HFFc6 (cell line): ENCODE measurements at regions not wholly inside any gene's neighbourhood (a gene's known extent, or its start where the extent isn't known, plus 50 kb on each side); places are given as distances from the start of the nearest gene placed in this dataset.

Experiments
- DNase-seq: peaks from one replicate; pipeline ENCODE4 v3.0.0-alpha.2; 2018
- H3K27ac Mint-ChIP-seq: 2 replicates; pipeline ENCODE4 v1.8.0; 2020; ENCODE audit warnings: mild to moderate bottlenecking, mixed read lengths
- H3K27me3 Mint-ChIP-seq: 2 replicates; pipeline ENCODE4 v1.8.0; 2021; ENCODE audit warnings: mild to moderate bottlenecking, moderate library complexity, mixed read lengths; ENCODE audit not compliant: insufficient read depth
- H3K36me3 Mint-ChIP-seq: 2 replicates; pipeline ENCODE4 v1.8.0; 2021; ENCODE audit warnings: low read depth, mixed read lengths
- H3K4me1 Mint-ChIP-seq: 2 replicates; pipeline ENCODE4 v1.8.0; 2020; ENCODE audit warnings: low read depth, mixed read lengths
- H3K4me3 Mint-ChIP-seq: 2 replicates; pipeline ENCODE4 v1.8.0; 2020; ENCODE audit warnings: mild to moderate bottlenecking, moderate library complexity, mixed read lengths
- H3K9me3 Mint-ChIP-seq: 2 replicates; pipeline ENCODE4 v1.8.0; 2020; ENCODE audit warnings: mild to moderate bottlenecking, mixed read lengths
- CTCF ChIP-seq: fragments of 200-600 bp; sonication (generic); IDR thresholded peaks from 2 replicates; pipeline ENCODE4 v1.5.0; 2021; ENCODE audit warnings: antibody characterized with exemption, mild to moderate bottlenecking

- Mint-ChIP-seq H3K36me3 (no peaks in the 10 kb centered on the region), H3K9me3 (peaks cover 48% of the 10 kb centered on the region), H3K27ac (no peak overlapping the region), H3K4me3 (no peak overlapping the region), H3K27me3 (no peaks in the 10 kb centered on the region), H3K4me1 (no peaks in the 10 kb centered on the region)
- DNase-seq, result no peak
- no peak for TF ChIP-seq CTCF
Measured at GRCh38 chr15:85959611-85960010, 120.1 kb upstream of the AGBL1 start.

- DNase-seq, result no peak
- no peaks in the 10 kb centered on the region for H3K27me3 Mint-ChIP-seq
- H3K9me3 Mint-ChIP-seq, result peaks cover 42% of the 10 kb centered on the region
- no peak for TF ChIP-seq CTCF
- no peaks in the 10 kb centered on the region for H3K4me1 Mint-ChIP-seq
- H3K27ac Mint-ChIP-seq, result no peak overlapping the region
- H3K4me3 Mint-ChIP-seq, result no peak overlapping the region
- H3K36me3 Mint-ChIP-seq, result no peaks in the 10 kb centered on the region
Measured at GRCh38 chr15:85960381-85960780, 119.3 kb upstream of the AGBL1 start.

- Mint-ChIP-seq H3K9me3 (peaks cover 39% of the 10 kb centered on the region), H3K27me3 (no peaks in the 10 kb centered on the region), H3K4me3 (no peak overlapping the region), H3K27ac (no peak overlapping the region), H3K4me1 (no peaks in the 10 kb centered on the region), H3K36me3 (no peaks in the 10 kb centered on the region)
- no peak for TF ChIP-seq CTCF
- no peak for DNase-seq
Measured at GRCh38 chr15:85961821-85962220, 117.8 kb upstream of the AGBL1 start.

GRCh38 chr15:85963262-85963760 lies 116.4 kb upstream of the AGBL1 start:
- Mint-ChIP-seq H3K27ac (no peak overlapping the region), H3K9me3 (peaks cover 47% of the 10 kb centered on the region), H3K4me3 (no peak overlapping the region), H3K36me3 (no peaks in the 10 kb centered on the region), H3K27me3 (no peaks in the 10 kb centered on the region; the same call in 1 of the 2 replicates), H3K4me1 (no peaks in the 10 kb centered on the region)
- no peak for DNase-seq
- no peak for TF ChIP-seq CTCF

- H3K4me3 Mint-ChIP-seq, result no peak overlapping the region
- no peak overlapping the region for H3K27ac Mint-ChIP-seq
- peaks cover 42% of the 10 kb centered on the region for H3K9me3 Mint-ChIP-seq
- no peak for DNase-seq
- no peaks in the 10 kb centered on the region; the same call in 1 of the 2 replicates for H3K27me3 Mint-ChIP-seq
- H3K4me1 Mint-ChIP-seq, result no peaks in the 10 kb centered on the region
- no peak for TF ChIP-seq CTCF
- no peaks in the 10 kb centered on the region for H3K36me3 Mint-ChIP-seq
Measured at GRCh38 chr15:85964471-85964870, 115.2 kb upstream of the AGBL1 start.

GRCh38 chr15:85967553-85967952 lies 112.1 kb upstream of the AGBL1 start:
- no peak for TF ChIP-seq CTCF
- Mint-ChIP-seq H3K36me3 (no peaks in the 10 kb centered on the region), H3K27me3 (no peaks in the 10 kb centered on the region; the same call in 1 of the 2 replicates), H3K27ac (no peak overlapping the region), H3K9me3 (peaks cover 53% of the 10 kb centered on the region), H3K4me1 (no peaks in the 10 kb centered on the region), H3K4me3 (no peak overlapping the region)
- DNase-seq, result no peak
